CD4-positive, alpha-beta memory T cell (primary cell): ENCODE measurements at regions not wholly inside any gene's neighbourhood (a gene's known extent, or its start where the extent isn't known, plus 50 kb on each side); places are given as distances from the start of the nearest gene placed in this dataset.

Experiments used
- CTCF ChIA-PET: fragments of 350-600 bp; sonication (Branson Sonifier 250); formaldehyde crosslinking; loops from one replicate; lab custom pipeline; 2021; ENCODE audit warnings: inconsistent platforms; ENCODE audit not compliant: partially characterized antibody; lab: Charles Lee
- POLR2A ChIA-PET: fragments of 350-600 bp; sonication (Branson Sonifier 250); formaldehyde crosslinking; loops from one replicate; lab custom pipeline; 2021; ENCODE audit not compliant: partially characterized antibody; lab: Charles Lee
- DNase-seq, 5 donors: peaks; one replicate each; pipeline versions ENCODE4 v3.0.0 to v3.0.0-alpha.2; 2020 to 2022; ENCODE audit warnings: mixed read lengths in 1 of 5
- H3K27ac ChIP-seq: one replicate; pipeline ENCODE4 v1.7.0; 2013; ENCODE audit warnings: low read depth, low read length
- H3K27me3 ChIP-seq: 2 replicates; pipeline ENCODE4 v1.7.0; 2013; ENCODE audit warnings: mild to moderate bottlenecking, low read length, moderate library complexity; ENCODE audit not compliant: insufficient read depth
- H3K36me3 ChIP-seq: 2 replicates; pipeline ENCODE4 v1.7.0; 2013; ENCODE audit warnings: mild to moderate bottlenecking, low read length, moderate library complexity; ENCODE audit not compliant: insufficient read depth
- H3K4me1 ChIP-seq: 2 replicates; pipeline ENCODE4 v1.7.0; 2013; ENCODE audit warnings: mild to moderate bottlenecking, low read length, moderate library complexity; ENCODE audit not compliant: insufficient read depth
- H3K4me3 ChIP-seq, 2 donors: one replicate each; pipeline ENCODE4 v1.7.0; 2013; ENCODE audit warnings: low read length in 2 of 2, mild to moderate bottlenecking in 1 of 2
- H3K9me3 ChIP-seq, 2 donors: one replicate each; pipeline ENCODE4 v1.7.0; 2013; ENCODE audit warnings: low read length in 2 of 2, control low read depth in 1 of 2; ENCODE audit not compliant: control insufficient read depth in 1 of 2
- H3K27ac Mint-ChIP-seq, 7 donors: one replicate each; pipeline ENCODE4 v1.8.0; 2020 to 2021; ENCODE audit warnings: mixed read lengths in 7 of 7, mild to moderate bottlenecking in 6 of 7, inconsistent platforms in 3 of 7, moderate library complexity in 3 of 7
- H3K27me3 Mint-ChIP-seq, 2 donors: one replicate each; pipeline ENCODE4 v1.8.0; 2020 to 2021; ENCODE audit warnings: mixed read lengths in 2 of 2
- H3K36me3 Mint-ChIP-seq, 2 donors: one replicate each; pipeline ENCODE4 v1.8.0; 2020 to 2021; ENCODE audit warnings: mixed read lengths in 2 of 2, inconsistent platforms in 1 of 2, mild to moderate bottlenecking in 1 of 2
- H3K4me1 Mint-ChIP-seq, 4 donors: one replicate each; pipeline ENCODE4 v1.8.0; 2020 to 2021; ENCODE audit warnings: mixed read lengths in 4 of 4, mild to moderate bottlenecking in 1 of 4
- H3K4me3 Mint-ChIP-seq, 8 donors: one replicate each; pipeline ENCODE4 v1.8.0; 2020 to 2021; ENCODE audit warnings: mixed read lengths in 8 of 8, mild to moderate bottlenecking in 7 of 8, moderate library complexity in 6 of 8, inconsistent platforms in 3 of 8
- H3K9me3 Mint-ChIP-seq, 8 donors: one replicate each; pipeline ENCODE4 v1.8.0; 2020 to 2021; ENCODE audit warnings: mixed read lengths in 8 of 8, mild to moderate bottlenecking in 5 of 8, inconsistent platforms in 3 of 8, moderate library complexity in 1 of 8
- intact Hi-C: fragments of 100-400 bp; cut with micrococcal nuclease; formaldehyde crosslinking; loops from one replicate; pipeline ENCODE4 v1.15.1; 2023

GRCh38 chr4:111605111-111605510 lies 540.1 kb upstream of the FAM241A start:
- Histone ChIP-seq H3K9me3 (no peaks in the 10 kb centered on the region), H3K27me3 (no peaks in the 10 kb centered on the region), H3K4me1 (no peaks in the 10 kb centered on the region), H3K4me3 (no peak overlapping the region), H3K27ac (no peak overlapping the region), H3K36me3 (no peaks in the 10 kb centered on the region)
- H3K4me3 Mint-ChIP-seq = no peak overlapping the region
- peaks cover 0 to 7% (median 2%) of the 10 kb centered on the region in 8 donors for H3K9me3 Mint-ChIP-seq
- H3K27me3 Mint-ChIP-seq = peaks cover 0 to 2% of the 10 kb centered on the region in 2 donors
- H3K36me3 Mint-ChIP-seq = no peaks in the 10 kb centered on the region
- H3K4me1 Mint-ChIP-seq = no peaks in the 10 kb centered on the region
- ChIA-PET CTCF (no interaction called here), POLR2A (no interaction called here)
- H3K27ac Mint-ChIP-seq = no peak overlapping the region
- DNase-seq = no peak
- intact Hi-C loops = no loop called here

GRCh38 chr4:111610681-111611080 lies 534.6 kb upstream of the FAM241A start:
- no peaks in the 10 kb centered on the region for H3K4me1 Mint-ChIP-seq
- peaks cover 0 to 3% (median 0%) of the 10 kb centered on the region in 8 donors for H3K9me3 Mint-ChIP-seq
- ChIA-PET CTCF (no interaction called here), POLR2A (no interaction called here)
- peaks cover 0 to 2% of the 10 kb centered on the region in 2 donors for H3K27me3 Mint-ChIP-seq
- Histone ChIP-seq H3K4me1 (no peaks in the 10 kb centered on the region), H3K27ac (no peak overlapping the region), H3K27me3 (no peaks in the 10 kb centered on the region), H3K4me3 (no peak overlapping the region), H3K9me3 (no peaks in the 10 kb centered on the region), H3K36me3 (no peaks in the 10 kb centered on the region)
- no peak for DNase-seq
- H3K36me3 Mint-ChIP-seq = no peaks in the 10 kb centered on the region
- H3K4me3 Mint-ChIP-seq = no peak overlapping the region
- intact Hi-C loops = no loop called here
- no peak overlapping the region for H3K27ac Mint-ChIP-seq

- no peaks in the 10 kb centered on the region for H3K27me3 Mint-ChIP-seq
- DNase-seq = no peak
- Histone ChIP-seq H3K27ac (no peak overlapping the region), H3K4me3 (no peak overlapping the region), H3K36me3 (no peaks in the 10 kb centered on the region), H3K9me3 (no peaks in the 10 kb centered on the region), H3K27me3 (no peaks in the 10 kb centered on the region), H3K4me1 (no peaks in the 10 kb centered on the region)
- no peaks in the 10 kb centered on the region for H3K36me3 Mint-ChIP-seq
- H3K4me3 Mint-ChIP-seq = no peak overlapping the region
- CTCF ChIA-PET = no interaction called here
- intact Hi-C loops = no loop called here
- POLR2A ChIA-PET = no interaction called here
- H3K27ac Mint-ChIP-seq = no peak overlapping the region
- peaks cover 0 to 3% (median 0%) of the 10 kb centered on the region in 8 donors for H3K9me3 Mint-ChIP-seq
- no peaks in the 10 kb centered on the region for H3K4me1 Mint-ChIP-seq
Observed at GRCh38 chr4:111618908-111619307, 526.3 kb upstream of the FAM241A start.

GRCh38 chr4:111628437-111628836 lies 516.8 kb upstream of the FAM241A start:
- no peak overlapping the region for H3K4me3 ChIP-seq
- no peaks in the 10 kb centered on the region for H3K9me3 ChIP-seq
- no peaks in the 10 kb centered on the region for H3K27me3 ChIP-seq
- no peaks in the 10 kb centered on the region for H3K36me3 ChIP-seq
- Mint-ChIP-seq H3K4me3 (no peak overlapping the region), H3K27me3 (no peaks in the 10 kb centered on the region), H3K27ac (no peak overlapping the region), H3K36me3 (no peaks in the 10 kb centered on the region), H3K4me1 (no peaks in the 10 kb centered on the region), H3K9me3 (peaks cover 0 to 17% (median 6%) of the 10 kb centered on the region in 8 donors)
- no peak overlapping the region for H3K27ac ChIP-seq
- intact Hi-C loops = no loop called here
- POLR2A ChIA-PET = no interaction called here
- H3K4me1 ChIP-seq = no peaks in the 10 kb centered on the region
- CTCF ChIA-PET = no interaction called here
- no peak for DNase-seq

- no peak overlapping the region for H3K27ac Mint-ChIP-seq
- H3K27me3 Mint-ChIP-seq = no peaks in the 10 kb centered on the region
- Histone ChIP-seq H3K36me3 (no peaks in the 10 kb centered on the region), H3K4me1 (no peaks in the 10 kb centered on the region), H3K27me3 (no peaks in the 10 kb centered on the region), H3K9me3 (no peaks in the 10 kb centered on the region), H3K27ac (no peak overlapping the region), H3K4me3 (no peak overlapping the region)
- POLR2A ChIA-PET = no interaction called here
- H3K36me3 Mint-ChIP-seq = no peaks in the 10 kb centered on the region
- H3K4me3 Mint-ChIP-seq = no peak overlapping the region
- DNase-seq = no peak
- no peaks in the 10 kb centered on the region for H3K4me1 Mint-ChIP-seq
- intact Hi-C loops = no loop called here
- peaks cover 0 to 8% (median 2%) of the 10 kb centered on the region in 8 donors for H3K9me3 Mint-ChIP-seq
- CTCF ChIA-PET = no interaction called here
Observed at GRCh38 chr4:111630705-111631104, 514.5 kb upstream of the FAM241A start.

GRCh38 chr4:111631215-111631999 lies 513.8 kb upstream of the FAM241A start:
- intact Hi-C loops = no loop called here
- Mint-ChIP-seq H3K27me3 (no peaks in the 10 kb centered on the region), H3K4me3 (no peak overlapping the region), H3K27ac (no peak overlapping the region), H3K9me3 (peaks cover 0 to 6% (median 2%) of the 10 kb centered on the region in 8 donors), H3K36me3 (no peaks in the 10 kb centered on the region), H3K4me1 (no peaks in the 10 kb centered on the region)
- ChIA-PET CTCF (no interaction called here), POLR2A (no interaction called here)
- Histone ChIP-seq H3K27me3 (no peaks in the 10 kb centered on the region), H3K4me1 (no peaks in the 10 kb centered on the region), H3K36me3 (no peaks in the 10 kb centered on the region), H3K27ac (no peak overlapping the region), H3K9me3 (no peaks in the 10 kb centered on the region), H3K4me3 (no peak overlapping the region)
- no peak for DNase-seq

GRCh38 chr4:111632641-111633151 lies 512.6 kb upstream of the FAM241A start:
- H3K4me3 Mint-ChIP-seq = no peak overlapping the region
- no peak for DNase-seq
- H3K36me3 Mint-ChIP-seq = no peaks in the 10 kb centered on the region
- Histone ChIP-seq H3K36me3 (no peaks in the 10 kb centered on the region), H3K4me1 (no peaks in the 10 kb centered on the region), H3K4me3 (no peak overlapping the region), H3K9me3 (no peaks in the 10 kb centered on the region), H3K27me3 (no peaks in the 10 kb centered on the region), H3K27ac (no peak overlapping the region)
- no peak overlapping the region for H3K27ac Mint-ChIP-seq
- intact Hi-C loops = no loop called here
- no peaks in the 10 kb centered on the region for H3K27me3 Mint-ChIP-seq
- ChIA-PET CTCF (no interaction called here), POLR2A (no interaction called here)
- H3K4me1 Mint-ChIP-seq = no peaks in the 10 kb centered on the region
- H3K9me3 Mint-ChIP-seq = peaks cover 0 to 3% (median 2%) of the 10 kb centered on the region in 8 donors
